ENCODE measurements at regions not wholly inside any gene's neighbourhood (a gene's known extent, or its start where the extent isn't known, plus 50 kb on each side); places are given as distances from the start of the nearest gene placed in this dataset.
"Not testable (repeated sequence)": the region's sequence is repeated elsewhere in the genome, so short reads cannot be mapped to it uniquely, and the experiment has no call there.

DNA sequence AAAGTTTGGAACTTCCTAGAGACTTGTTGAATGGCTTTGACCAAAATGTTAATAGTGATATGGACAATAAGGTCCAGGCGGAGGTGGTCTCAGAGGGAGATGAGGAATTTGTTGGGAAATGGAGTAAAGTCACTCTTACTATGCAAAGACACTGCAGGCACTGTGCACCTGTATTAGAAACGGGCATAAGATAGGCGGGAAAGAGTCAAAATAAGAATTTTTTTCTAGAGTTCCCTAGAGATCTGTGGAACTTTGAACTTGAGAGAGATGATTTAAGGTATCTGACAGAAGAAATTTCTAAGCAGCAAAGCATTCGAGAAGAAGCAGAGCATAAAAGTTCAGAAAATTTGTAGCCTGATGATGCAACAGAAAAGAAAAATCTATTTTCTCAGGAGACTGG lies 144.4 kb upstream of the C1QTNF3 start:
- H3K4me3 ChIP-seq (ENCODE audit: low read length); DNase-seq (ENCODE audit: low read depth, low spot score): not testable (repeated sequence)

DNA sequence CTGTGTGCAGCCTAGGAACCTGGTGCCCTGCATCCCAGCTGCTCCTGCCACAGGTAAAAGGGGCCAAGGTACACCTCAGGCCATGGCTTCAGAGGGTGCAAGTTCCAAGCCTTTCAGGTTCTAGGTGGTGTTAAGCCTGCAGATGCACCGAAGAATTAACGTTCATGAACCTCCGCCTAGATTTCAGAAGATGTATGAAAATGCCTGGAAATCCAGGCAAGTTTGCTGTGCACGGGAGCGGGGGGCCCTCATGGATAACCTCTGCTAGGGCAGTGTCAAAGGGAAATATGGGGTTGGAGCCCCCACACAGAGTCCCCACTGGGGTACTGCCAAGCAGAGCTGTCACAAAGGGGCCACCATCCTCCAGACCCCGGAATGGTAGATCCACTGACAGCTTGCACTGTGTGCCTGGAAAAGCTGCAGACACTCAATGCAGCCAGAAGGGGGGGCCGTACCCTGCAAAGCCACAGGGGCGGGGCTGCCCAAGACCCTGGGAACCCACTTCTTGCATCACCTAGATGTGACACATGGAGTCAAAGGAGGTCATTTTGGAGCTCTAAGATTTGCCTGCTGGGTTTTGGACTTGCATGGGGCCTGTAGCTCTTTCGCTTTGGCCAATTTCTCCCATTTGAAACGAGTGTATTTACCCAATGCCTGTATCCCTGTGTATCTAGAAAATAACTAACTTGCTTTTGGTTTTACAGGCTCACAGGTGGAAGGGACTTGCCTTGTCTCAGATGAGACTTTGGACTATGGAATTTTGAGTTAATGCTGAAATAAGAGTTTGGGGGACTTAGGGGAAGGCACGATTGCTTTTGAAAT lies 145.2 kb upstream of the C1QTNF3 start:
- peak; percentile 61 for DNase-seq (ENCODE audit: low read depth, low spot score)
- H3K4me3 ChIP-seq (ENCODE audit: low read length) = not testable (repeated sequence)

DNA sequence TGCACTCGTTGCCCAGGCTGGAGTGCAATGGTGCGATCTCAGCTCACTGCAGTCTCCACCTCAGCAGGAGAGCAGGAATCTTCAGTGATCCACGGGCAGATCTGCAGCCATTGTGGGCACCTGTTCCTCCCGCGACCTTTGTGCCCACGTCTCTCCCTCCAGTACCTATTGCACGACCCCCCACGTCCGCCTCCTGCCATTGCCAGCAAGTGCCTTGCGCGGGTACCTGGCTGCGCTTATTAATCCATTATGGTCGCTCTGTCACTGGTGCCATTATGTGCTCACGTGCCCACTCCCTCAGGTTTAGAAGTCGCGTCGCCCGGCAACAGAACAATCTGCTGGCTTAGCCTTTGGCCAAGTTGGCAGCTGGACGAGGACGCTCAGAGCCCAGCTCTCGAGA lies 146.2 kb upstream of the C1QTNF3 start:
- DNase-seq (ENCODE audit: low read depth, low spot score); H3K4me3 ChIP-seq (ENCODE audit: low read length): not testable (repeated sequence)

DNA sequence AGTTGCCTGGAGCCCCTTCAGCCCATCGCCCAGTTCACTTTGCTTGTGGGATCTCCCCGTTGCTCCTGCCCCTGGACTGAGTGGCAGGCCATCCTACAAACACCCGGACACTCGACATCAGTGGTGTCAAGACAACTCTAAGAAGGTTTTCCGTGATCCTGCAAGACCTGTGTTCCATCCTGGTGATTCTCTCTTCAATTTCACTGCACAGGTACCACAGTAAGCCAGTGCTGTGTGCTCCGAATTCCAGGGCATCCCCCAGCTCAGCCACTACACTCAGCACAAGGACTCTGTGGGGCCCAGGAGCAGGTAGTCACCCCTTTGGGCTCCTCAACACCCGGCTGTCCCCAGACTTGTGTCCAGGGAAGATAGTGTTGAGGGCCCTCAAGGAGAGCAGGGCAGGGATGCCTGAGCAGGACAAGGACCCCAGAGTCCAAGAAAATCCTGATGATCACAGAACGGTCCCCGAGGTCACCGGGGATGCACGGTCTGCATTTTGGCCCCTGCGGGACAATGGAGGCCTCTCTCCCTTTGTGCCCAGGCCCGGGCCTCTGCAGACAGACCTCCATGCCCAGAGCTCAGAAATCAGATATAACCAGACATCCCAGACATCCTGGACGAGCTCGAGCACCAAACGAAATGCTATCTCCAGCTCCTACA lies 146.9 kb upstream of the C1QTNF3 start:
- H3K4me3 ChIP-seq (ENCODE audit: low read length); DNase-seq (ENCODE audit: low read depth, low spot score): not testable (repeated sequence)

DNA sequence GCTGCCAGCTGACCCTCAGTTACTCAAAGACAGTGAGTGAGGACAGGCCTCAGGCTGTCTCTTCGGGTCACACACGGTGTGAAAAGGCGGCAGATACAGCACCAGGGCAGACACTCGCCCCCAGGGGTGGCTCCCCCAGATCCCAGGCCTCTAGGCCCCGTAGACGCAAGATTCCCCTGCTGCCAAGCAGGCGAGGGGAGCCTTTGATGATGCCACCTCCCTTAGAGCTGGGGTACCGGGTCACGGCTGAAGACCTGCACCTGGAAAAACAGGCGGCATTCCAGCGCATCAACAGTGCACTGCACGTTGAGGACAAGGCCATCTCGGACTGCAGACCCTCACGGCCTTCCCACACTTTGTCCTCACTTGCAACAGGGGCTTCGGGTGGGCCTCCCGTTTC lies 147.5 kb upstream of the C1QTNF3 start:
- not testable (repeated sequence) for DNase-seq (ENCODE audit: low read depth, low spot score); H3K4me3 ChIP-seq (ENCODE audit: low read length)

DNA sequence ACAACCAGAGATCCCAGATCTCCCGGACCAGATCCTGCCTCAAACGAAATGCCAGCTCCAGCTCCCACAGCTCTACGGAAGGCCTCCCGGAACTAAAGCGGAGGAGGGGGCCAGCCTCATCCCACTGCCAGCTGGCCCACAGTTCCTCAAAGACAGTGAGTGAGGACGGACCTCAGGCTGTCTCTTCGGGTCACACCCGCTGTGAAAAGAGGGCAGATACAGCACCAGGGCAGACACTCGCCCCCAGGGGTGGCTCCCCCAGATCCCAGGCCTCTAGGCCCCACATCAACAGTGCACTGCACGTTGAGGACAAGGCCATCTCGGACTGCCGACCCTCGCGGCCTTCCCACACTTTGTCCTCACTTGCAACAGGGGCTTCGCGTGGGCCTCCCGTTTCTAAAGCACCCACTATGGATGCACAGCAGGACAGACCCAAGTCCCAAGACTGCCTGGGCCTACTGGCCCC lies 148.3 kb upstream of the C1QTNF3 start:
- DNase-seq (ENCODE audit: low read depth, low spot score); H3K4me3 ChIP-seq (ENCODE audit: low read length): not testable (repeated sequence)

DNA sequence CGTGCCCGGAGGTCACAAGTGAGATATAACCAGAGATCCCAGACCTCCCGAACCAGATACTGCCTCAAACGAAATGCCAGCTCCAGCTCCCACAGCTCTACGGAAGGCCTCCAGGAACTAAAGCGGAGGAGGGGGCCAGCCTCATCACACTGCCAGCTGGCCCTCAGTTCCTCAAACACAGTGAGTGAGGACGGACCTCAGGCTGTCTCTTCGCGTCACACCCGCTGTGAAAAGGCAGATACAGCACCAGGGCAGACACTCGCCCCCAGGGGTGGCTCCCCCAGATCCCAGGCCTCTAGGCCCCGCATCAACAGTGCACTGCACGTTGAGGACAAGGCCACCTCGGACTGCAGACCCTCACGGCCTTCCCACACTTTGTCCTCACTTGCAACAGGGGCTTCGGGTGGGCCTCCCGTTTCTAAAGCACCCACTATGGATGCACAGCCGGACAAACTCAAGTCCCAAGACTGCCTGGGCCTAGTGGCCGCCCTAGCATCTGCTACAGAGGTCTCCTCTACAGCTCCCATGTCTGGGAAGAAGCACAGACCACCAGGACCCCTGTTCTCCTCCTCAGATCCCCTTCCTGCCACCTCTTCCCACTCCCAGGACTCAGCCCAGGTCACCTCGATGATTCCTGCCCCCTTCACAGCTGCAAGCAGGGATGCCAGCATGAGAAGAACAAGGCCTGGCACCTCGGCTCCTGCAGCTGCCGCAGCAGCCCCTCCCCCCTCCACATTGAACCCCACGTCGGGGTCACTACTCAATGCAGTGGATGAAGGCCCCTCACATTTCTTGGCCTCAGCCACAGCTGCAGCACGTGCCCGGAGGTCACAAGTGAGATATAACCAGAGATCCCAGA lies 149.3 kb upstream of the C1QTNF3 start:
- DNase-seq (ENCODE audit: low read depth, low spot score); H3K4me3 ChIP-seq (ENCODE audit: low read length): not testable (repeated sequence)

DNA sequence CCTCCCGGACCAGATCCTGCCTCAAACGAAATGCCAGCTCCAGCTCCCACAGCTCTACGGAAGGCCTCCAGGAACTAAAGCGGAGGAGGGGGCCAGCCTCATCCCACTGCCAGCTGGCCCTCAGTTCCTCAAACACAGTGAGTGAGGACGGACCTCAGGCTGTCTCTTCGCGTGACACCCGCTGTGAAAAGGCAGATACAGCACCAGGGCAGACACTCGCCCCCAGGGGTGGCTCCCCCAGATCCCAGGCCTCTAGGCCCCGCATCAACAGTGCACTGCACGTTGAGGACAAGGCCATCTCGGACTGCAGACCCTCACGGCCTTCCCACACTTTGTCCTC lies 149.9 kb upstream of the C1QTNF3 start:
- DNase-seq (ENCODE audit: low read depth, low spot score) = not testable (repeated sequence)

DNA sequence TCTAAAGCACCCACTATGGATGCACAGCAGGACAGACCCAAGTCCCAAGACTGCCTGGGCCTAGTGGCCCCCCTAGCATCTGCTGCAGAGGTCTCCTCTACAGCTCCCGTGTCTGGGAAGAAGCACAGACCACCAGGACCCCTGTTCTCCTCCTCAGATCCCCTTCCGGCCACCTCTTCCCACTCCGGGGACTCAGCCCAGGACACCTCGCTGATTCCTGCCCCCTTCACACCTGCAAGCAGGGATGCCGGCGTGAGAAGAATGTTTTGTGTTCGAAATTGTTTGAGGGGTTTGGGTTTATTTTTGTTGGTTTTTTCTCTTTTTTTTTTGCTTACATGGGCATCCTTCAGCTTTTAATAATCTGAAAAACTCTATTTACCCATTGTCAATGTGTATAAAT lies 150.3 kb upstream of the C1QTNF3 start:
- DNase-seq (ENCODE audit: low read depth, low spot score); H3K4me3 ChIP-seq (ENCODE audit: low read length): not testable (repeated sequence)

More for the DNA sequence above, 149.9 kb upstream of the C1QTNF3 start:
- not testable (repeated sequence) for H3K4me3 ChIP-seq (ENCODE audit: low read length)

DNA sequence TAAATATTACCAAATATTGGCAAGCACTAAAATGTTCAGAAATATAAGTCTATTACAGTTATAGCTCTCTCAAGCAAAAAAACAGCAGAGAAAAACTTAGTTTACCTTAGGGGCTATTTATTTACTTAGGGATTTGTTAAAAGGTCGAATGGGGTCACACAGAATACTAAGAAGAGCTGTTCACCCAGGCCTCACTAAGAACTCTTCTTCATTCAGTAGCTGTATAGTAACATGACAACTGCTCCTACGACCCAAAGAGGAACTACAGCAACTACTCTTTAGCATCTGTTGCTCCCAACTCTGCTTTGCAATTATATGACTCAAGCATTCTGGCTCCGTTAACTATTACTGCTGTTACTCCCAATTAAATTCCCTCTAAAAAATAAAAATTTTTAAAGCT lies 150.8 kb upstream of the C1QTNF3 start:
- not testable (repeated sequence) for H3K4me3 ChIP-seq (ENCODE audit: low read length)

DNA sequence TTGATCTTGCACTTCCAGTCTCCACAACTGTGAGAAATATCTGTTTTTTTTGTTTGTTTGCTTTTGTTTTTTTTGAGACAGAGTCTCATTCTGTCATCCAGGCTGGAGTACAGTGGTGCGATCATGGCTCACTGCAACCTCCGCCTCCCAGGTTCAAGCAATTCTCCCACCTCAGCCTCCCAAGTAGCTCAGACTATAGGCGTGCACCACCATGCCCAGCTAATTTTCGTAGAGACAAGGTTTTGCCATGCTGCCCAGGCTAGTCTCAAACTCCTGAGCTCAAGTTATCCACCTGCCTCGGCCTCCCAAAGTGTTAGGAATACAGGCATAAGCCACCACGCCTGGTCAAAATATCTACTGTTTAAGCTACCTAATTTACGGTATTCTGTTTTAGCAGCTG lies 153.1 kb upstream of the C1QTNF3 start:
- not testable (repeated sequence) for DNase-seq (ENCODE audit: low read depth, low spot score); H3K4me3 ChIP-seq (ENCODE audit: low read length)

More for the DNA sequence above, 150.8 kb upstream of the C1QTNF3 start:
- not testable (repeated sequence) for DNase-seq (ENCODE audit: low read depth, low spot score)

DNA sequence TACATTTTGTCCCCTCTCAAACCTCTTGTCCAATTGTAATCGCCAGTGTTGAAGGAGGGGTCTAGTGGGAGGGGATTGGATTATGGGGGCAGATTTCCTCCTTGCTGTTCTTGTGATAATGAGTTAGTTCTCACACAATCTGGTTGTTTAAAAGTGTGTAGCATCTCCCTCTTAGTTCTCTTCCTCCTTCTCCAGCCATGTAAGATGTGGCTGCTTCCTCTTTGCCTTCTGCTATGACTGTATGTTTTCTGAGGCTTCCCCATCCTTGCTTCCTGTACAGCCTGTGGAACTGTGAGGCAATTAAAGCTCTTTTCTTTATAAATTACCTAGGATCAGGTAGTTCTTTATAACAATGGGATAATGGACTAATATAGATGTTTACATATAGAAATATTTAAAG lies 162.3 kb upstream of the C1QTNF3 start:
- DNase-seq (ENCODE audit: low read depth, low spot score); H3K4me3 ChIP-seq (ENCODE audit: low read length): not testable (repeated sequence)

DNA sequence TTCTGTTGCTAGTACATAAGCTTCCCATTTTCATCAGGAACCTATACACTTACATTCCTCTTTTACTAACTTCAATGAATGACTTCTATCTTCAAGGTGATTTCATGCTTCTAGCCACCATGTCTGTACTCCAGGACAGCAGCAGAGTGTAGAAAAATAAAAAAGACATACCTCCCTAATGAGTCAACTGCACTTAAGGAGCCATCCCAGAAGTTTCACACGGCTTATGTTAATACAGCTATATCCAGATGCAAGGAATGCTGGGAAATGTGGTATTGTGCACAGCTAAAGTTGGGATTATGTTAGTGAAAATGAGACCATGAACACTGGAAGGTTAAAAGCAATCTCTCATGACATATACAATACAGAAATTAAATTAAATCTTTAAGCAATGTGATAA lies 174.4 kb upstream of the C1QTNF3 start:
- not testable (repeated sequence) for H3K4me3 ChIP-seq (ENCODE audit: low read length); DNase-seq (ENCODE audit: low read depth, low spot score)

DNA sequence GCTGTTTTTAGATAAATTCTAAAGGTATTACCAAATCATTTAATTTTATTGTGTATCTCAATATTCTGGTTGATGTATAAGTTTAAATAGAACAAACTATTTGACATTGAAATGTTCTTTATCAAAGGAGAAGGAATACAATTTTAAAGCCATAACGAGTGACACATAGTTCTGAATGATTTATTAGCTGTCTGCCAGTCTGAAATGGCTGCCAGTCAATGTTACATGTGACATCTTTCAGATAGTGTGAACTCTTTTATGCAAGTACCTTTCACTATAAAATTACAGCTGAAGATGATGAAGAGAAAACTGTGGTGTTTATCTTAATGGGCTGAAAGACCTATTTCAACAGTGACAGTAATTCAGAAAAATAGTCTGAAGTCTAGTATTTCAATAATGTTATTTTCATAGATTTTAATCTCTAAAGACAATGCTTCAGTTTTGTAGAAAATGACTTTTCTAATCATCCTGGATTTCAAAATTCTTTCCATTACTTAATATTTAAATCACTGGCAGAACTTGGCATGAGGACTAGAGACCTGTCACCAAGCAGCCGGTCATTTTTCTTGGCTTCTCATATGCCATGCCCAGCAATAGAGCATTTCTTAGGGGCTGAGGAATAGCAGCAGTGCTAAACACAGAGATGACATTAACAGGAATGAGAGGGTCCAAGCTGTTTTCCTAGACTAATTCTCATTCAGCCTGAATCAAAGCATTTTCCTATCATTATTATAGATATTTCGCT lies 178.5 kb upstream of the C1QTNF3 start:
- not testable (repeated sequence) for DNase-seq (ENCODE audit: low read depth, low spot score); H3K4me3 ChIP-seq (ENCODE audit: low read length)

DNA sequence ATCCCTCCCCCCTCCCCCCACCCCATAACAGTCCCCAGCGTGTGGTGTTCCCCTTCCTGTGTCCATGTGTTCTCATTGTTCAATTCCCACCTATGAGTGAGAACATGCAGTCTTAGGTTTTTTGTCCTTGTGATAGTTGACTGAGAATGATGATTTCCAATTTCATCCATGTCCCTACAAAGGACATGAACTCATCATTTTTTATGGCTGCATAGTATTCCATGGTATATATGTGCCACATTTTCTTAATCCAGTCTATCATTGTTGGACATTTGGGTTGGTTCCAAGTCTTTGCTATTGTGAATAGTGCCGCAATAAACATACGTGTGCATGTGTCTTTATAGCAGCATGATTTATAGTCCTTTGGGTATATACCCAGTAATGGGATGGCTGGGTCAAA lies 180.1 kb upstream of the C1QTNF3 start:
- H3K4me3 ChIP-seq (ENCODE audit: low read length); DNase-seq (ENCODE audit: low read depth, low spot score): not testable (repeated sequence)

DNA sequence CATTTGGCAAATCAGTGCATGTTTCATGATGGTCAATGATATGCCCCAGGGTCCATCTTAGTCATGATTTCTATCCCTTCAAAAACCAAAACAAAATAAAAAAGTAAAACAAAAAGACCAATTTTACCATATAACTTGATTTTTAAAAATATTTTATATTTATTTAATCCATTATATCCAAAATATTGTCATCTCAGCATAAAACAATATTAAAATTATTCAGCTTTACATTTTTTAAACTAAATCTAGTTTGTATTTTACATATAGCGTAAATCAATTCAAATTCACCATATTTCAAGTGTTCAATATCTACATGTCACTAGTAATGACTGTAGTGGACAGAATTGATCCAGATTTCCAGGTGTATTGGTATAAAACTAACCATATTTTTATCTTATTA lies 187.4 kb upstream of the C1QTNF3 start:
- not testable (repeated sequence) for DNase-seq (ENCODE audit: low read depth, low spot score); H3K4me3 ChIP-seq (ENCODE audit: low read length)

DNA sequence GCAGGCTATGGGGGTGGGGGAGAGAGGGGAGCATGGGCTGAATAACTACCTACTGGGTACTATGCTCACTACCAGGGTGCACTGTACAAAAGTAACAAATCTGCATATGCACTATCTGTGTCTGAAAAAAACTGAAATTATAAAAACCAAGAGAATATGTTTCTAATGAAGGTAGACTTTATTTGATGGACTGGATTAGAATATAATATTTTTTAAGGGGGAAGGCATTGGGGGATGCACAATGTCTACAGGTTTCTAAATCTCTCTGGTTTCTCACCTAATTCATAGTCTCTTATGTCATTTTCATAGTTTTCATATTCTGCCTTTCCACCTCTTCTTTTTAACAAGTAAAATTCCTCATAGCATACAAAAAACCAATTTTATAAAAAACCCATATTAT lies 200.8 kb upstream of the C1QTNF3 start:
- peak overlapping the region; percentile 53 for H3K4me3 ChIP-seq (ENCODE audit: low read length)
- DNase-seq (ENCODE audit: low read depth, low spot score) = not testable (repeated sequence)

DNA sequence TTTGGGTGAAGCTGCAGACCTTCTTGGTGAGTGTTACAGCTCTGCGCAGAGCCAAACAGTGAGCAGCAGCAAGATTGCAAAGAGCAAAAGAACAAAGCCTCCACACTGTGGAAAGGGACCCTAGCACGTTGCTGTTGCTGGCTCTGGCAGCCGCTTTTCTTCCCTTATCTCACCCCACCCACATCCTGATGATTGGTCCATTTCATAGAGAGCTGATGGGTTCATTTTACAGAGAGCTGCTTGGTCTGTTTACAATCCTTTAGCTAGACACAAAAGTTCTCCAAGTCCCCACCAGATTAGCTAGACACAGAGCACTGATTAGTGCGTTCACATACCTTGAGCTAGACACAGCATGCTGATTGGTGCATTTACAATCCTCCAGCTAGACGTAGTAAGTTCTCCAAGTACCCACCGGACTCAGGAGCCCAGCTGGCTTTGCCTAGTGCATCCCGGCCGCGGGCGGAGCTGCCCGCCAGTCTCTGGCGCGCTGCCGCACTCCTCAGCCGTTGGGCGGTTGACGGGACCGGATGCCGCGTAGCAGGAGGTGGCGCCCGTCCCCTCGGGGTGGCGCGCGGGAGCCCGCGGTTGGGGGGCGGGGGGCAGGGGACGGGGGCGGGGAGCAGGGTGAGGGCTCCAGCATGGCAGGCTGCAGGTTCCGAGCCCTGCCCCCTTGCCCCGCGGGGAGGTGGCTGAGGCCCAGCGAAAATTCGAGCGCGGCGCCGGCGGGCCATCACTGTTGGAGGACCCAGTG lies 201.4 kb upstream of the C1QTNF3 start:
- peak; percentile 70 for DNase-seq (ENCODE audit: low read depth, low spot score)
- H3K4me3 ChIP-seq (ENCODE audit: low read length) = peak overlapping the region; percentile 53

All from Jurkat, Clone E6-1 (cell line).